Stomach smooth muscle (tissue), 2 donors: ENCODE measurements at regions not wholly inside any gene's neighbourhood (a gene's known extent, or its start where the extent isn't known, plus 50 kb on each side); places are given as distances from the start of the nearest gene placed in this dataset.
"Not testable (repeated sequence)": the region's sequence is repeated elsewhere in the genome, so short reads cannot be mapped to it uniquely, and the experiment has no call there.

Experiments used
- H3K27ac ChIP-seq: one replicate; pipeline ENCODE4 v1.7.0; 2013; ENCODE audit warnings: mild to moderate bottlenecking, low read length, inconsistent platforms
- H3K27me3 ChIP-seq, 2 donors: one replicate each; pipeline ENCODE4 v1.7.0; 2013; ENCODE audit warnings: low read length in 2 of 2; ENCODE audit not compliant: insufficient read depth in 2 of 2, control insufficient read depth in 1 of 2
- H3K36me3 ChIP-seq, 2 donors: one replicate each; pipeline ENCODE4 v1.7.0; 2013; ENCODE audit warnings: low read length in 2 of 2; ENCODE audit not compliant: control insufficient read depth in 2 of 2, insufficient read depth in 2 of 2
- H3K4me1 ChIP-seq: one replicate; pipeline ENCODE4 v1.7.0; 2013; ENCODE audit warnings: low read length; ENCODE audit not compliant: control insufficient read depth, insufficient read depth
- H3K4me3 ChIP-seq, 2 donors: one replicate each; pipeline ENCODE4 v1.7.0; 2013; ENCODE audit warnings: low read length in 2 of 2
- H3K9ac ChIP-seq, 2 donors: one replicate each; pipeline ENCODE4 v1.7.0; 2013; ENCODE audit warnings: low read length in 2 of 2, mild to moderate bottlenecking in 1 of 2
- H3K9me3 ChIP-seq, 2 donors: one replicate each; pipeline ENCODE4 v1.7.0; 2013; ENCODE audit warnings: low read length in 2 of 2; ENCODE audit not compliant: control insufficient read depth in 2 of 2
- donor health status: healthy.
- donor health status: Pancreatic carcinoma.

DNA sequence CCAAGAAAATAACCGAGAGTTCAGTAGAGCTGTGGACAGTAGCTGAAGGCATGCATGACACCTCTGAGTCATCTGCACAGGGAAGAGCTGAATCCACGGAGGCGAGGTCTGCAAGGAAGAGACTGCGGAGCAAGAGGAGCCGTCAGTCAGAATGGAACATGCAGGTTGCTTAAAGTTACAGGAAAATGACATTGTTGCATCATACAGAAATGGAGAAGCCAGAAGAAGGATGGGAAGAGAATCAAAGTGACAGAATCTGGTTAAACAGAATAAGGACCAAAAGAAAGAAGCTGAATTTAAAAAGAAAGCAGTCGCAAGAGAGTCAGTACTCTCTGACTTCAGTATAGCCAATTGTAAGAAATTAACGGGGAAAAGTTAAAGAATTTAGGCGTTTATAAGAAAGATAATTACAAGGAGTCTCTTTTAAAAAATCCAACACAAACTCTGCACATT lies 533.8 kb downstream of the ADCYAP1 start:
- H3K4me1 ChIP-seq, result no peaks in the 10 kb centered on the region
- H3K9ac ChIP-seq, result no peak overlapping the region
- no peak overlapping the region for H3K4me3 ChIP-seq
- no peak overlapping the region for H3K27ac ChIP-seq
- H3K27me3 ChIP-seq, result no peaks in the 10 kb centered on the region
- no peaks in the 10 kb centered on the region for H3K9me3 ChIP-seq
- no peaks in the 10 kb centered on the region for H3K36me3 ChIP-seq

DNA sequence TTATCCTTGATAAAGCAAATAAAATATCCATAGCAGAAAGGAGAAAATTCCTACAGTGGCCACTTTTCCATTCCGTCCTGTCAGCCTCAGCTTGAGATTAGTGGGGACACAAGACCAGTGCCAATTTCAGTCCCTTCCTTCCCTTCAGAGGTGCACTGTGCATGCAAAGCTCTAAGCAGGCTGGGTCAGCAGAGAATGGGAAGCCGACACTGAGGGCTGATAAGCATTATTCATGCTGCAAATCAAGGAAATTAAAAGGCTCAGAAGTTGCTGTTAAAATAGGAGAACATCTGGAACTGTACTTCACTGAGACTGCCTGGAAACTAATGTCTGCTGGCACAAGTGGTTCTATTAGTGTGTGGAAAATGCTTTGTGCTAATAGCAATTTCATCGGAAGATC lies 534.3 kb downstream of the ADCYAP1 start:
- Histone ChIP-seq H3K4me1 (no peaks in the 10 kb centered on the region), H3K4me3 (no peak overlapping the region), H3K27me3 (no peaks in the 10 kb centered on the region), H3K9ac (no peak overlapping the region), H3K36me3 (no peaks in the 10 kb centered on the region), H3K27ac (no peak overlapping the region), H3K9me3 (no peaks in the 10 kb centered on the region)

DNA sequence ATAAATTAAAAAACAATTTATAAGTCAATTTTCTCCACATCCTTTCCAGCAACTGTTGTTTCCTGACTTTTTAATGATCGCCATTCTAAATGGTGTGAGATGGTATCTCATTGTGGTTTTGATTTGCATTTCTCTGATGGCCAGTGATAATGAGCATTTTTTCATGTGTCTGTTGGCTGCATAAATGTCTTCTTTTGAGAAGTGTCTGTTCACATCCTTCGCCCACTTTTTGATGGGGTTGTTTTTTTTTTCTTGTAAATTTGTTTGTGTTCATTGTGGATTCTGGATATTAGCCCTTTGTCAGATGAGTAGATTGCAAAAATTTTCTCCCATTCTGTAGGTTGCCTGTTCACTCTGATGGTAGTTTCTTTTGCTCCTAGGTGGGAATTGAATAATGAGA lies 539.4 kb downstream of the ADCYAP1 start:
- not testable (repeated sequence) for H3K9ac ChIP-seq, H3K9me3 ChIP-seq, H3K27ac ChIP-seq, H3K27me3 ChIP-seq, H3K36me3 ChIP-seq, H3K4me3 ChIP-seq, H3K4me1 ChIP-seq

- H3K27ac ChIP-seq, result no peak overlapping the region
Measured at GRCh38 chr18:1446765-1447164, 542.1 kb downstream of the ADCYAP1 start.

GRCh38 chr18:1452821-1453220 lies 548.1 kb downstream of the ADCYAP1 start:
- H3K9me3 ChIP-seq, result peaks cover 0 to 7% of the 10 kb centered on the region in 2 donors
- H3K27ac ChIP-seq, result no peak overlapping the region
- H3K9ac ChIP-seq, result no peak overlapping the region
- no peaks in the 10 kb centered on the region for H3K36me3 ChIP-seq
- H3K4me3 ChIP-seq, result no peak overlapping the region
- no peaks in the 10 kb centered on the region for H3K4me1 ChIP-seq
- no peaks in the 10 kb centered on the region for H3K27me3 ChIP-seq

More at GRCh38 chr18:1446765-1447164, 542.1 kb downstream of the ADCYAP1 start:
- Histone ChIP-seq H3K9me3 (no peaks in the 10 kb centered on the region), H3K27me3 (no peaks in the 10 kb centered on the region), H3K9ac (no peak overlapping the region), H3K4me3 (no peak overlapping the region), H3K4me1 (no peaks in the 10 kb centered on the region), H3K36me3 (no peaks in the 10 kb centered on the region)

- no peak overlapping the region for H3K9ac ChIP-seq
- no peaks in the 10 kb centered on the region for H3K36me3 ChIP-seq
- H3K4me1 ChIP-seq, result no peaks in the 10 kb centered on the region
- H3K9me3 ChIP-seq, result peaks cover 0 to 7% of the 10 kb centered on the region in 2 donors
- H3K27me3 ChIP-seq, result no peaks in the 10 kb centered on the region
- H3K4me3 ChIP-seq, result no peak overlapping the region
- no peak overlapping the region for H3K27ac ChIP-seq
Measured at GRCh38 chr18:1455605-1456004, 550.9 kb downstream of the ADCYAP1 start.

DNA sequence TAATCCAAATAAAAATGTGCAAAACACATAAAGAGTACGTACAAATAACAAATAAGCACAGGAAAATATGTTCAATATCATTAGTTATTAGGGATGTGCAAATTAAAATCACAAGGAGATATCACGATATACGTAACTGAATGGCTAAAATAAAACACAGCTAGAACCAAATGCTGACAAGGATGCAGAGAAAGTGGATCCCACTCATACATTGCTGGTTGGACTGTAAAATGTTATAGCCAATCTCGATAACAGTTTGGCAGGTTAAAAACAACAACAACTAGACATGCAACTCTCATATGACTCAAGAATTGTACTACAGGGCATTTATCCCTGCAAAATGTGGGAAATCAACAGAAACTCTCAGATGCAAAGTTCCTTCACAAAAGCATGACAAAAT lies 553.9 kb downstream of the ADCYAP1 start:
- Histone ChIP-seq H3K4me1 (no peaks in the 10 kb centered on the region), H3K27ac (no peak overlapping the region), H3K9ac (no peak overlapping the region), H3K36me3 (no peaks in the 10 kb centered on the region), H3K27me3 (no peaks in the 10 kb centered on the region), H3K9me3 (no peaks in the 10 kb centered on the region), H3K4me3 (no peak overlapping the region)

- no peak overlapping the region for H3K4me3 ChIP-seq
- no peak overlapping the region for H3K27ac ChIP-seq
- no peaks in the 10 kb centered on the region for H3K36me3 ChIP-seq
- H3K9ac ChIP-seq, result no peak overlapping the region
- no peaks in the 10 kb centered on the region for H3K4me1 ChIP-seq
- H3K9me3 ChIP-seq, result no peaks in the 10 kb centered on the region
- H3K27me3 ChIP-seq, result no peaks in the 10 kb centered on the region
Measured at GRCh38 chr18:1463981-1464380, 559.3 kb downstream of the ADCYAP1 start.

DNA sequence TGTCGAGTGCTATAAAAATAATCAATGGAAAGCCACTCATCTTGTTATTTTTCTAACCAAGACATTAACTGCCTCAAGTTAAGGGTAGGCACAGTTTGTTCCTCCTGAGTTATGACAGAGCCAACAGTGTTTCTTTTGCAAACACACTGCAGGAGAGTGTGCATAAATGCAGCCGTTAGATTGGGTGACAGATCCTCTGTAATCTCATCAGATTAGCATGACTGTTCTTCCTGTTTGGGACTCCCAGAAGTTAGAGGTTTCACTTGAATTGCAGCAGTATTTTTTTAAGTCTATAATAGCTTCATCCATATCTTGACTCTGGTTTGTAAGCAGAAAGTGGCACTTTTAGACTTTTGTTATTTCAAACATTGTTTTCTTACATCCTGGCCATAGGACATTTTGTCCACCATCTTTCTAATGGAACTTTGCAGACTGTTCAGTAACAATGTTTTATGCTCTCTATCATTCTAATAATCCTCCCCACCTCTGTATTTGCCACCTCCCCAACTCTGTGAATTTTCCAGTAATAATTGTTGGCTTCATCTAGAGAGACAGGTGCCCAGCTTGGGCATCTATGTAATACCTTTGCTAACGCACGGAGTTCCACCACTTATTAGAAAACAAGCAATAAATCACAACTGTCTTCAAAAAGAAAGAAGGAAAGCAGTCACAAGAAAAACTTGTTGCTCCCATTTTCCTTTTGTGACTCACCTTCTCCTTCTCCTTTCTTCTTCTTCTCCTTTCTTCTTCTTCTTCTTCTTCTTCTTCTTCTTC lies 560.0 kb downstream of the ADCYAP1 start:
- H3K9ac ChIP-seq, result no peak overlapping the region
- H3K4me1 ChIP-seq, result no peaks in the 10 kb centered on the region
- no peak overlapping the region for H3K4me3 ChIP-seq
- no peak overlapping the region for H3K27ac ChIP-seq
- no peaks in the 10 kb centered on the region for H3K9me3 ChIP-seq
- H3K27me3 ChIP-seq, result no peaks in the 10 kb centered on the region
- H3K36me3 ChIP-seq, result no peaks in the 10 kb centered on the region

GRCh38 chr18:1466035-1466434 lies 561.4 kb downstream of the ADCYAP1 start:
- H3K36me3 ChIP-seq, result no peaks in the 10 kb centered on the region
- no peak overlapping the region for H3K27ac ChIP-seq
- H3K27me3 ChIP-seq, result no peaks in the 10 kb centered on the region
- no peak overlapping the region for H3K4me3 ChIP-seq
- H3K4me1 ChIP-seq, result no peaks in the 10 kb centered on the region
- no peaks in the 10 kb centered on the region for H3K9me3 ChIP-seq
- no peak overlapping the region for H3K9ac ChIP-seq

GRCh38 chr18:1467461-1467964 lies 562.8 kb downstream of the ADCYAP1 start:
- H3K27me3 ChIP-seq, result no peaks in the 10 kb centered on the region
- H3K9ac ChIP-seq, result no peak overlapping the region
- no peaks in the 10 kb centered on the region for H3K9me3 ChIP-seq
- H3K4me1 ChIP-seq, result no peaks in the 10 kb centered on the region
- no peaks in the 10 kb centered on the region for H3K36me3 ChIP-seq
- H3K4me3 ChIP-seq, result no peak overlapping the region
- no peak overlapping the region for H3K27ac ChIP-seq
